Stimulated activated CD4-positive, alpha-beta T cell treated with anti-CD3 and anti-CD28 coated beads, Interleukin-15, amount 100 ng/mL, for 1 hour (primary cell): ENCODE measurements at regions not wholly inside any gene's neighbourhood (a gene's known extent, or its start where the extent isn't known, plus 50 kb on each side); places are given as distances from the start of the nearest gene placed in this dataset.

Source experiments
- DNase-seq, 2 donors: peaks; one replicate each; pipeline ENCODE4 v3.0.0-alpha.2; 2020; ENCODE audit warnings: low read depth in 1 of 2, low spot score in 1 of 2

GRCh38 chr9:18067548-18068120 is 406.3 kb upstream of the ADAMTSL1 start:
- no peak for DNase-seq

GRCh38 chr9:18068900-18069299 is 405.1 kb upstream of the ADAMTSL1 start:
- DNase-seq = no peak

- DNase-seq = no peak
Observed at GRCh38 chr9:18071651-18072060, 402.3 kb upstream of the ADAMTSL1 start.

- DNase-seq = no peak
Observed at GRCh38 chr9:18073002-18073401, 401.0 kb upstream of the ADAMTSL1 start.

GRCh38 chr9:18074041-18074440 is 399.9 kb upstream of the ADAMTSL1 start:
- DNase-seq = no peak

GRCh38 chr9:18075253-18075952 is 398.6 kb upstream of the ADAMTSL1 start:
- no peak for DNase-seq

GRCh38 chr9:18077941-18078678 is 395.8 kb upstream of the ADAMTSL1 start:
- DNase-seq = no peak

GRCh38 chr9:18092138-18092537 is 381.8 kb upstream of the ADAMTSL1 start:
- no peak for DNase-seq

- DNase-seq = no peak
Observed at GRCh38 chr9:18106006-18106560, 367.9 kb upstream of the ADAMTSL1 start.

GRCh38 chr9:18109675-18110074 is 364.3 kb upstream of the ADAMTSL1 start:
- no peak for DNase-seq

- DNase-seq = no peak
Observed at GRCh38 chr9:18111146-18111545, 362.8 kb upstream of the ADAMTSL1 start.

- no peak for DNase-seq
Observed at GRCh38 chr9:18114559-18115475, 359.1 kb upstream of the ADAMTSL1 start.

GRCh38 chr9:18118268-18118667 is 355.7 kb upstream of the ADAMTSL1 start:
- no peak for DNase-seq

- DNase-seq = no peak
Observed at GRCh38 chr9:18122171-18122570, 351.8 kb upstream of the ADAMTSL1 start.

- no peak for DNase-seq
Observed at GRCh38 chr9:18124760-18125159, 349.2 kb upstream of the ADAMTSL1 start.

GRCh38 chr9:18126831-18127498 is 347.0 kb upstream of the ADAMTSL1 start:
- no peak for DNase-seq

- DNase-seq = no peak
Observed at GRCh38 chr9:18127499-18127875, 346.5 kb upstream of the ADAMTSL1 start.

GRCh38 chr9:18129809-18130334 is 344.1 kb upstream of the ADAMTSL1 start:
- no peak for DNase-seq

- no peak for DNase-seq
Observed at GRCh38 chr9:18136354-18136994, 337.5 kb upstream of the ADAMTSL1 start.

- DNase-seq = no peak
Observed at GRCh38 chr9:18137815-18138214, 336.1 kb upstream of the ADAMTSL1 start.
